Fibroblast of peridontal ligament (primary cell): ENCODE measurements at regions not wholly inside any gene's neighbourhood (a gene's known extent, or its start where the extent isn't known, plus 50 kb on each side); places are given as distances from the start of the nearest gene placed in this dataset.
"Not testable (repeated sequence)": the region's sequence is repeated elsewhere in the genome, so short reads cannot be mapped to it uniquely, and the experiment has no call there.

Source experiments
- DNase-seq: peaks from one replicate; pipeline ENCODE4 v3.0.0-alpha.2; 2010; ENCODE audit errors: extremely low read depth

- no peak for DNase-seq
Measured at GRCh38 chr12:102344691-102345090, 135.7 kb downstream of the IGF1 start.

GRCh38 chr12:102343361-102344121 is 136.8 kb downstream of the IGF1 start:
- DNase-seq, result no peak

GRCh38 chr12:102342281-102343006 is 137.9 kb downstream of the IGF1 start:
- no peak for DNase-seq

GRCh38 chr12:102334765-102335164 is 137.1 kb upstream of the PMCH start:
- no peak for DNase-seq

GRCh38 chr12:102331419-102331818 is 133.8 kb upstream of the PMCH start:
- no peak for DNase-seq

GRCh38 chr12:102329883-102330282 is 132.2 kb upstream of the PMCH start:
- DNase-seq, result no peak

GRCh38 chr12:102326982-102327381 is 129.3 kb upstream of the PMCH start:
- DNase-seq, result no peak

- not testable (repeated sequence) for DNase-seq
Measured at GRCh38 chr12:102325108-102325507, 127.5 kb upstream of the PMCH start.

- DNase-seq, result no peak
Measured at GRCh38 chr12:102323799-102324198, 126.2 kb upstream of the PMCH start.

- no peak for DNase-seq
Measured at GRCh38 chr12:102322254-102322653, 124.6 kb upstream of the PMCH start.

GRCh38 chr12:102321305-102322082 is 123.9 kb upstream of the PMCH start:
- no peak for DNase-seq

GRCh38 chr12:102317155-102317554 is 119.5 kb upstream of the PMCH start:
- no peak for DNase-seq

- no peak for DNase-seq
Measured at GRCh38 chr12:102316723-102317122, 119.1 kb upstream of the PMCH start.

GRCh38 chr12:102314821-102315220 is 117.2 kb upstream of the PMCH start:
- DNase-seq, result no peak

GRCh38 chr12:102313116-102313971 is 115.7 kb upstream of the PMCH start:
- DNase-seq, result not testable (repeated sequence)

- no peak for DNase-seq
Measured at GRCh38 chr12:102305486-102305885, 107.9 kb upstream of the PMCH start.

- peak; percentile 7 for DNase-seq
Measured at GRCh38 chr12:102304667-102305066, 107.0 kb upstream of the PMCH start.

GRCh38 chr12:102302553-102302952 is 104.9 kb upstream of the PMCH start:
- no peak for DNase-seq

- no peak for DNase-seq
Measured at GRCh38 chr12:102301547-102301946, 103.9 kb upstream of the PMCH start.

GRCh38 chr12:102300824-102301461 is 103.3 kb upstream of the PMCH start:
- peak; percentile 64 for DNase-seq

- DNase-seq, result no peak
Measured at GRCh38 chr12:102299731-102300130, 102.1 kb upstream of the PMCH start.
